ENCODE measurements at regions not wholly inside any gene's neighbourhood (a gene's known extent, or its start where the extent isn't known, plus 50 kb on each side); places are given as distances from the start of the nearest gene placed in this dataset.

- Histone ChIP-seq H3K4me3 (no peak overlapping the region), H3K9me3 (no peaks in the 10 kb centered on the region), H3K27ac (no peak overlapping the region), H3K36me3 (no peaks in the 10 kb centered on the region), H3K27me3 (no peaks in the 10 kb centered on the region), H3K4me1 (no peaks in the 10 kb centered on the region)
- intact Hi-C loops (cut with DNase I; ENCODE audit: low total_unique reads): no loop called here
- DNase-seq (ENCODE audit: low spot score in 2 of 2): no peak
- no peak for TF ChIP-seq POLR2A (IDR thresholded peaks at IDR 0.05)
- TF ChIP-seq POLR2AphosphoS5 (IDR thresholded peaks at IDR 0.05): no peak
- TF ChIP-seq CTCF (IDR thresholded peaks at IDR 0.05): no peak
Measured at GRCh38 chr3:150033721-150034120, 63.0 kb upstream of the PFN2 start.

GRCh38 chr3:150030841-150031240 is 60.1 kb upstream of the PFN2 start:
- Histone ChIP-seq H3K9me3 (peaks cover 0 to 9% of the 10 kb centered on the region in 2 donors), H3K4me1 (no peaks in the 10 kb centered on the region), H3K4me3 (no peak overlapping the region), H3K27me3 (no peaks in the 10 kb centered on the region), H3K36me3 (no peaks in the 10 kb centered on the region), H3K27ac (no peak overlapping the region)
- DNase-seq (ENCODE audit: low spot score in 2 of 2): no peak
- TF ChIP-seq CTCF (IDR thresholded peaks at IDR 0.05) (no peak), POLR2A (IDR thresholded peaks at IDR 0.05) (no peak), POLR2AphosphoS5 (IDR thresholded peaks at IDR 0.05) (no peak)
- intact Hi-C loops (cut with DNase I; ENCODE audit: low total_unique reads): no loop called here

- TF ChIP-seq POLR2A (IDR thresholded peaks at IDR 0.05) (no peak), POLR2AphosphoS5 (IDR thresholded peaks at IDR 0.05) (no peak), CTCF (IDR thresholded peaks at IDR 0.05) (no peak)
- Histone ChIP-seq H3K27ac (no peak overlapping the region), H3K4me3 (no peak overlapping the region), H3K4me1 (no peaks in the 10 kb centered on the region), H3K9me3 (peaks cover 3 to 22% of the 10 kb centered on the region in 2 donors), H3K36me3 (no peaks in the 10 kb centered on the region), H3K27me3 (no peaks in the 10 kb centered on the region)
- intact Hi-C loops (cut with DNase I; ENCODE audit: low total_unique reads): no loop called here
- DNase-seq (ENCODE audit: low spot score in 2 of 2): no peak
Measured at GRCh38 chr3:150023239-150023636, 52.5 kb upstream of the PFN2 start.

GRCh38 chr3:150022381-150023238 is 51.9 kb upstream of the PFN2 start:
- H3K4me3 ChIP-seq: no peak overlapping the region
- no peak for DNase-seq (ENCODE audit: low spot score in 2 of 2)
- peaks cover 3 to 15% of the 10 kb centered on the region in 2 donors for H3K9me3 ChIP-seq
- no peaks in the 10 kb centered on the region for H3K4me1 ChIP-seq
- no peak overlapping the region for H3K27ac ChIP-seq
- intact Hi-C loops (cut with DNase I; ENCODE audit: low total_unique reads): no loop called here
- H3K36me3 ChIP-seq: no peaks in the 10 kb centered on the region
- TF ChIP-seq CTCF (IDR thresholded peaks at IDR 0.05): no peak
- H3K27me3 ChIP-seq: no peaks in the 10 kb centered on the region

GRCh38 chr3:150020527-150020926 is 49.8 kb upstream of the PFN2 start:
- intact Hi-C loops (cut with DNase I; ENCODE audit: low total_unique reads): no loop called here

More at GRCh38 chr3:150020527-150020926, 49.8 kb upstream of the PFN2 start:
- no peak overlapping the region for H3K27ac ChIP-seq
- H3K9me3 ChIP-seq: peaks cover 3 to 14% of the 10 kb centered on the region in 2 donors
- H3K27me3 ChIP-seq: no peaks in the 10 kb centered on the region
- H3K4me1 ChIP-seq: no peaks in the 10 kb centered on the region
- TF ChIP-seq POLR2A (IDR thresholded peaks at IDR 0.05) (no peak), POLR2AphosphoS5 (IDR thresholded peaks at IDR 0.05) (no peak), CTCF (IDR thresholded peaks at IDR 0.05) (no peak)
- H3K4me3 ChIP-seq: no peak overlapping the region
- no peaks in the 10 kb centered on the region for H3K36me3 ChIP-seq
- no peak for DNase-seq (ENCODE audit: low spot score in 2 of 2)
